ENCODE measurements at regions not wholly inside any gene's neighbourhood (a gene's known extent, or its start where the extent isn't known, plus 50 kb on each side); places are given as distances from the start of the nearest gene placed in this dataset.

- Histone ChIP-seq H3K36me3 (no peaks in the 10 kb centered on the region), H3K9me3 (no peaks in the 10 kb centered on the region), H3K4me1 (no peaks in the 10 kb centered on the region), H3K27ac (replicated peaks in 1 of 4) (no peak overlapping the region), H3K4me3 (no peak overlapping the region), H3K27me3 (no peaks in the 10 kb centered on the region)
- WGBS = 67% methylated on average over 4 of the region's 4 CpGs
- TF ChIP-seq, protein P1, sequence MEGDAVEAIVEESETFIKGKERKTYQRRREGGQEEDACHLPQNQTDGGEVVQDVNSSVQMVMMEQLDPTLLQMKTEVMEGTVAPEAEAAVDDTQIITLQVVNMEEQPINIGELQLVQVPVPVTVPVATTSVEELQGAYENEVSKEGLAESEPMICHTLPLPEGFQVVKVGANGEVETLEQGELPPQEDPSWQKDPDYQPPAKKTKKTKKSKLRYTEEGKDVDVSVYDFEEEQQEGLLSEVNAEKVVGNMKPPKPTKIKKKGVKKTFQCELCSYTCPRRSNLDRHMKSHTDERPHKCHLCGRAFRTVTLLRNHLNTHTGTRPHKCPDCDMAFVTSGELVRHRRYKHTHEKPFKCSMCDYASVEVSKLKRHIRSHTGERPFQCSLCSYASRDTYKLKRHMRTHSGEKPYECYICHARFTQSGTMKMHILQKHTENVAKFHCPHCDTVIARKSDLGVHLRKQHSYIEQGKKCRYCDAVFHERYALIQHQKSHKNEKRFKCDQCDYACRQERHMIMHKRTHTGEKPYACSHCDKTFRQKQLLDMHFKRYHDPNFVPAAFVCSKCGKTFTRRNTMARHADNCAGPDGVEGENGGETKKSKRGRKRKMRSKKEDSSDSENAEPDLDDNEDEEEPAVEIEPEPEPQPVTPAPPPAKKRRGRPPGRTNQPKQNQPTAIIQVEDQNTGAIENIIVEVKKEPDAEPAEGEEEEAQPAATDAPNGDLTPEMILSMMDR (IDR thresholded peaks at IDR 0.05) = no peak
- no peak for TF ChIP-seq POLR2A (IDR thresholded peaks at IDR 0.05; ENCODE audit: low read depth)
- TF ChIP-seq POLR2AphosphoS5 (IDR thresholded peaks at IDR 0.05) = no peak
- TF ChIP-seq EP300 (IDR thresholded peaks at IDR 0.05) = no peak
- DNase-seq (ENCODE audit: extremely low spot score) = no peak
- intact Hi-C loops (cut with DNase I) = no loop called here
These were observed 159.9 kb downstream of the SUCLA2 start for GRCh38 chr13:47841151-47841550.

GRCh38 chr13:47837906-47838305, 163.2 kb downstream of the SUCLA2 start:
- WGBS = 73% methylated on average over 4 of the region's 4 CpGs
- DNase-seq (ENCODE audit: extremely low spot score) = no peak
- Histone ChIP-seq H3K4me1 (no peaks in the 10 kb centered on the region), H3K4me3 (no peak overlapping the region), H3K27ac (replicated peaks in 1 of 4) (no peak overlapping the region), H3K27me3 (no peaks in the 10 kb centered on the region), H3K36me3 (no peaks in the 10 kb centered on the region), H3K9me3 (no peaks in the 10 kb centered on the region)
- TF ChIP-seq, protein P1 (IDR thresholded peaks at IDR 0.05) = no peak
- TF ChIP-seq POLR2A (IDR thresholded peaks at IDR 0.05; ENCODE audit: low read depth) = no peak
- no peak for TF ChIP-seq EP300 (IDR thresholded peaks at IDR 0.05)
- TF ChIP-seq POLR2AphosphoS5 (IDR thresholded peaks at IDR 0.05) = no peak
- intact Hi-C loops (cut with DNase I) = no loop called here

DNA sequence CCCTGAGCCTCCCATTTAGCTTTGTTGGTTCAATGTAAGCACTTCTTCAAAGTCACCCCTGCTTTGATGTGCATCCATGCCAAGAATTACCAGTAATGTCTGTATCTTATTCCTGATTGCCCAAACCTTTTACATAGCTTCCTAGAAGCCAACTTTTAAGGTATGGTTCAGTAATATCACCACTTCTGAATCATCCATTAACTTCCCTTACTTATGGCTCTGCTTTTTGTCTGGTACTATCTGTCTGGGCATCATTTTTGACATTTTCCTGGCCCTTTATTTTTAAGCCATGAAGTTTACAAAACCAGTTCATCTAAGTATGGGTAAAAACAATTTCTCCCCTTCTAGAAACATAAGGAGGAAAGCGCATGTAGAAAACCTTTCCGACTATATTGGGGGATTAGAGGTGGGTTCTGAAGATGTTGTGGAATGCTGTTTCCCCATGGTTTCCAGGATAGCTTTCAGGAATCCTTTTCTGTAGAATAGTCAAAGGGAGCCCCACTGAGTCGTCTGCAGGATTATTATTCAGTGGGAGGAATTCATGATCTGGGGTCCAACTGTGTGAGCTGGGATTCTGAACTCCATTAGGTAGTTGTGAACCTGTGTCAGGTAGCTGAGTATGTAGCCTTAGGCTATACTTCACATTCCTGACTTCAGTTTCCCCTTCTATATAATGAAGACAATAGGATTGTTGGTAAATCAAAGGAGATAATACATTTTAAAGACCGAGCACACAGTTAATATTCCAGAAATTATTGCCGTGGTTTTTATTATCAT, 163.8 kb downstream of the SUCLA2 start:
- intact Hi-C loops (cut with DNase I) = no loop called here
- WGBS = 88% methylated on average over 5 of the region's 5 CpGs

DNA sequence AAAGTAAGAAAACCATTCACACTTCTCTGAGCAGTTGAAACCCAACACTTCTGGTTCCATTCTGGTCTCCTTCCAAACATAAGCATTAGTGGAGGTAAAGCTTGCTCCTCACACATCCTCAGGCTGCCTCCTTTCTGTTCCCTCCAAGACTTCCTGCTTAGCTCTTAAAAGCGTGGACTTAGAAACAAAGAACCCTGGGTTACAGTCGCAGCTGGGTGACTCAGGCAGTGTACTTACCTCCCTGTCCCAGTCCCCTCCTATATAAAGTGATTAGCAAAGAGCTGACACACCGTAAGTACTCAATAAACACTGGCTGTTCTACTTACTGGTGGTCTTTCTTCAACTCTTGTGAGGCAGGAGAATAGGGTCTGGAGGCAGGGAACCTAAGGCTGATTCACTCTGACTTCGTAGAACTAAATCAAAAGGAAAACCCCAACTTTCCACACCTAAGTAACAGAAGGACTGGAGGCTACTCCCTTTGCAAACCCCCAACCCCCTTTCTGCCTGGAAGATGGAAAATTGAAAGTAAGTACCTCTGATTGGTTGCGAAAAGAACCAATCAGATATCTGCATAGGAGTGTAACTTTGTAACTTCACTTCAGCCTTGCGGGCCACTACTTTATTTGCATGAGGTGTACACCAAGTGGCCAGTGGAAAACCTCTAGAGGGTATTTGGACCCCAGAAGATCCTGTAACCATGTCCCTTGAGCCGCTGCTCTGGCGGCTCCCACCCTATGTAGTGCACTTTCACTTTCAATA, 165.4 kb downstream of the SUCLA2 start:
- WGBS = 90% methylated on average over 8 of the region's 8 CpGs
- Histone ChIP-seq H3K9me3 (no peaks in the 10 kb centered on the region), H3K4me3 (no peak overlapping the region), H3K4me1 (no peaks in the 10 kb centered on the region), H3K36me3 (no peaks in the 10 kb centered on the region), H3K27ac (replicated peaks in 1 of 4) (no peak overlapping the region), H3K27me3 (no peaks in the 10 kb centered on the region)
- intact Hi-C loops (cut with DNase I) = no loop called here
- DNase-seq (ENCODE audit: extremely low spot score) = peak; percentile 74
- no peak for TF ChIP-seq EP300 (IDR thresholded peaks at IDR 0.05)
- TF ChIP-seq, protein P1 (IDR thresholded peaks at IDR 0.05) = no peak
- TF ChIP-seq POLR2AphosphoS5 (IDR thresholded peaks at IDR 0.05) = no peak
- no peak for TF ChIP-seq POLR2A (IDR thresholded peaks at IDR 0.05; ENCODE audit: low read depth)

More for the DNA sequence above, 163.8 kb downstream of the SUCLA2 start:
- Histone ChIP-seq H3K9me3 (no peaks in the 10 kb centered on the region), H3K27me3 (no peaks in the 10 kb centered on the region), H3K36me3 (no peaks in the 10 kb centered on the region), H3K4me3 (no peak overlapping the region), H3K27ac (replicated peaks in 1 of 4) (no peak overlapping the region), H3K4me1 (no peaks in the 10 kb centered on the region)
- peak; percentile 42 for DNase-seq (ENCODE audit: extremely low spot score)
- TF ChIP-seq POLR2A (IDR thresholded peaks at IDR 0.05; ENCODE audit: low read depth) = no peak
- no peak for TF ChIP-seq POLR2AphosphoS5 (IDR thresholded peaks at IDR 0.05)
- TF ChIP-seq, protein P1 (IDR thresholded peaks at IDR 0.05) = no peak
- no peak for TF ChIP-seq EP300 (IDR thresholded peaks at IDR 0.05)

All from esophagus muscularis mucosa (tissue), 4 donors.